HG02642 (cell line): ENCODE measurements at regions not wholly inside any gene's neighbourhood (a gene's known extent, or its start where the extent isn't known, plus 50 kb on each side); places are given as distances from the start of the nearest gene placed in this dataset.

ENCODE experiments used
- ATAC-seq: cut with Tn5 transposase; IDR thresholded peaks from one replicate; pipeline ENCODE4 v1.9.1; 2021; ENCODE audit warnings: mild to moderate bottlenecking; ENCODE audit not compliant: unreplicated experiment, poor library complexity

DNA sequence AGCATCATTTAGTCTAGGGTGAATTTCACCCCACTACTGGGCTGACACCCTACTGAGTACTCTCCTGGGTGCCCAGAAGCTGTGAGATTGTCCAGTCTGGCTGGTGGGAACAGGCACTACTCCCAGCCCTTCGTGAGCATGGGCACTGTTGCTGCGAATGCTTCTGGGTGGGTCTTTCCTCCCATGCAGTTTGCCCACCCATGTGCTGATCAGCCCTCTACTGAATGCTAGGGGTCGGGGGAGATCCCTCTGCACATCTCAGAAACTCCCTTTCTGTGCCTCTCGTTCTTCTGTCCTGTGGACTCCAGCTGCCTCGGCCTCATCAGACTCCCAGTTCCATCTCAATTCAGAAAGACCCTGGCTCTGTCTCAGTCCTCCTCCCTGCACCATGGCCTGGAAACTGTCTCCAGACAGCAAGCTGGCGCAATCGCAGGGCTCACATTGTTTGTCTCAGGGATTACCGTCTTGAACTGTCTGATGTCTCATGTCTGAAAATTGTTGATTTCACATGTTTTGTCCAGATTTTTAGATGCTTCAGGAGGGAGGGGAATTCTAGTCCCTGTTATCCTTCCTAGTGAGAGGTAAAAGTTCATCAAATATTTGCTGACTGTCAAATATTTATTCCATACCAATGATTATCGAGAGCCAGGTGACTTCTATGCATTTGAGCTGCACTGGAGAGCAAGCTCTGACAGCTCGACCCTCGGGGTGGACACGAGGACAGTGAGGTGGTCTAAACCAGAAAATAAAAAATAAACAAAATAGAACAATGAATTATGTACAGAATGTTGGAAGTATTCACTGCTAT lies 316.6 kb upstream of the RTL1 start:
- ATAC-seq: no peak

DNA sequence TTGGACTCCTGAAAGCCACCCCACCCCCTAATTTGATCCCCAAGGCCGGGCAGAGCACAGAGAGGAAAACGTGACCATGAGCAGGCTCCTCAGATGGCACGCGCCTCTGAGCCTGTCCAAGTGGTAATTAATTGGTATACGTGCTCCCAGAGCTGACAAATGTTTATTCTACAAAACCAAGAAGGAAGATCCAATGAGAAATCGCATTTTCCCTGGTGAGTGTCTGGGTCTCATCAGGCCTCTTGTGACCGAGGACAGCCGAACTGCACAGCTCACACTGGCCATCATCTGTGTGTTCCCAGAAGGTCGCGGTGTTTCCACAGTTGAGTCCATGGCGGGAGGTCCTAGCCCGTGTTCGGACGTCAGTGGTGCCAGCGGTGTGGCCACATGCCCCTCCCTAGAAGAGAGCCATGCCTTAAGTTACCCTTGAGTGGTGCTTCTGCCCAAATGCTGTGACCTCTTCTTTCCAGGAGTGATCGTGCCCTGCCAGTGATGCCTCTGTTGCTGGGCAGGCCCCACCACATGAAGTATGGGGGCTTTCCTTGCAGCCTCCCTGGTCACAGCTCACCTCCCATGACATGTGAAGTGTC lies 317.5 kb upstream of the RTL1 start:
- no peak for ATAC-seq

DNA sequence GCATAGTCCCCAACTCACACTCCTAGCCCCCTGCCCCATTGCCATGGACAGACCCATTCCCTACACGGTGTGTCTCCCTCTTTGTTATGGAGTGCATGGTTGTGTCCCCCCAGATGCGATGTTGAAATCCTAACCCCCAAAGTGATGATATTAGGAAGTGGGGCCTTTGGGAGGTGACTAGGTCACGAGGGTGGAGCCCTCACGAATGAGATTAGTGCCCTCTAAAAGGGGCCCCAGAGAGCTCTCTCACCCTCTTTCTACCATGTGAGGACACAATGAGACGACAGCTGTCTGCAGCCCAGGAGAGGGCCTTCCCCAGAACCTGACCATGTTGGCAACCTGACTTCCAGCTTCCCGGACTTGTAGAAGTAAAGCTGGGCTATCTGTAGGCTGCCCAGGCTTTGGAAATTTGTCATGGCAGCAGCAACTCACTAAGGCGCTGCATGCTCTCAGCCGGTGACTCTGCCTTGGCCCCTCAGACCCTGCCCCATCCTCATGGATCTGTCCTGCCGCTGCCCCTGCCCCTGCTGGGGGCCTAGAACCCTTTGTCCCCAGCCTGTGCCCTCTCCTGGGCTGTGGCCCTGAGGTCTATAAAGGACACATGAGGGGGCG lies 318.1 kb upstream of the RTL1 start:
- no peak for ATAC-seq

DNA sequence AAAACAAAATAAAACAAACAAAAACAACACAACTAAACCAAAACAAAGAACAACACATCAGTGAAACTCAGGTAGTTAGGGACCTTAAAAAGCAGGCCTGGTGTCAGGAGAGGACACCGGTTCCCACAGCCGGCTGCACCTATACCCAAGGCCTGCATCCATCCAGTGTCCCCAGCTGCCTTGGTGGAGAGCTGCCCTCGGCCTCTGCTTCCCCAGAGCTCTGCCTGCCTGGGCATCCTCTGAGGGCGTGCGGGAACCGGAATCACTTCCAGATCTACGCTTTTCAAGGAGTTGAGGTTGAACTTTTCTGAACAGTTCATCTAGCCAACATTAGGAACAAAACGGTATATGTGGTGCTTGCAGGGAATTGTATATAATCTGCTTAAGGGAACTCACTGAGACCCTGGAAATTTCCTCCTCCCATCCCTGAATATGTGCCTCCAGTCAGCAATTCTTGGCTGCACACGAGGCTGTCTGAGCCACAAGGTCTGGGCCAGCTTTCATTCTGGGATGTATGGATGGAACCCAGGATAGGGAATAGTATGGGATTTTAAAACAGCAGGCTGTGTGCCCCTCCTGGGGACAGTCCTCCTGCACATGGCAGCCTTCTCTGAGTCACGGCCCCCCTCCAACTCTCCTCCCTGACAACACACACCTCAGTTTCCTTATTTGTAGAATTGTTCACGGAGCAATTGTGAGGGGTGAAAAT lies 319.0 kb upstream of the RTL1 start:
- ATAC-seq: no peak

DNA sequence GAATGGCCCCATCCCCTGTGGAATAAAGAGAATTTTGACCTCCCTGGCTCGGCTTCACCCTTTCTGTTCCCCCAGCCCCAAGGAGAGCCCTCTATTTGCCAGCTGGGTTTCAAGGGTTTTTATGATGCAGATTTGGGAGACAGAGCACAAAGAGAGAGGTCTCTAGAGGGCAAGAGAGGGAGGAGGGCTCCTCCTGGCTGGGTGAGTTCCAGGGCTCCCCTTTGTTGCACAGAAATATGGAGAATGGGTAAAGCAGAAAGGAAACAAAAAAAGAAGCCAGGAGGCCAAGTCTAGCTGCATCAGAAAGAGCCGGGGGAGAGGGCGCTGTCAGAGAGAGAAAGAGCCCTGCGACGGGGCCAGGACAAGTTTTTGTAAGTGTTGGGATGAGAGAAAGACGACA lies 319.6 kb upstream of the RTL1 start:
- ATAC-seq: no peak

DNA sequence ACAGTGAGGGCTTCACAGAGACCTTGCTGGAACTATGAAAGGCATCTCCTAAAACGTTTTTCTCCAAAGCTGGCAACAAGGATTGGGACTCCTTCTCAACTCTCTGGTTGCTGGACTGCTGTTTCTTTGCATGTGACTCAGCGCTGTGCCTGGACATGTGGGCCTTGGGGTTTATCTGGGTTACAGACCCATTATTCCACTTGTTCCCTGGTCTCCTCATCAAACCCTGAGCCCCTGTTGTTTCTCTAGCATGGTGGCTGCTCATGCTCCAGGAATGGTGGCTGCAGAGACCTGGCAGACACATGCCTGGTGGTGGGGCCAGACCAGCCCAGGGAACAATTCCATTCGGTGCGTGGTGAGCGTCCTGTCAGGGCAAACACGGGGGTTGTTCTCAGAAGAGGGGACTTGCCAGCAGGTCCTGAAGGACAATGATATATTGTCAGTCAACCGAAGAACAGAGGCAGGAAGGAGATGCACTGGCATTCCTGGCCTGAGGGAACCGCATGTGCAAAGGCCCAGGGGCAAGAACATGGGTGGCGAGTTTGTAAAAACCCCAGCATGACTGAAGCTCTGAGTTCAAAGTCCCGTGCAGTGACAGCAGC lies 320.1 kb upstream of the RTL1 start:
- ATAC-seq: no peak

DNA sequence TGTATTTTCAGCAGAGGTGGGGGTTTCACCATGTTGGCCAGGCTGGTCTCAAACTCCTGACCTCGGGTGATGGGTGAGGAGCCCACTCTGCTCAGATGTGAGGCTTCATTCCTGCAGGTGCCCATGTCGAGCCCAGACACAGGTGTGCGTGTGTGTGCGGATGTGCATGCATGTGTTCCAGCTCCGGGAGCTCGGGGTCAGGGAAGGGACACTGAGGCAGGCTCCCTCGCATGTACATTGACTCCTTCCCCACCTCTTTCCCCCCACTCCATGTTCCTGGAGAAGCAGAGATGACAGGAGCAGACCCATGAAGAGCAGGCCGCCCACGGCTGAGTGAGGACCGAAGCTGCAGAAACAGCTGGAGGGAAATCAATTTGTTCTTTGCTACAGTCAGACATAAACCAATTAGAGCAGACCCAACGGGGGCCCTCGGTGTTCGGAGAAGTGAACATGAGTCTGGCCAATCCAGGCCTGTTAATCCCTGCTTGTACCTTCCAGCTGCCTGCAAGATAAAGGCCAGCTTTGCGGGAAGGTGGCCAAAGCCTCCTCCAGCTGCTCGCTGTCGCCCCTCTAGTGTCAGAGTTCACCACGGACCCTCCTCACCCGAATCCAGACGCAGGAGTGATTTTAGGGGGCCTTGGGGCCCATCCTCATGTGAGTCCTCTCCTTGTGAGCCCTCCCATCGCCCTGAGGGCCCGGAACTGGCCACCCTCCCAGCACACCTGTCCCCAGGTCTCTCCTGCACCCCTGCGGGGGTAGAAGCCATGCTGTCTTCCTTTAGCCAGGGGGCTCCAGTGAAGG lies 321.0 kb upstream of the RTL1 start:
- no peak for ATAC-seq

DNA sequence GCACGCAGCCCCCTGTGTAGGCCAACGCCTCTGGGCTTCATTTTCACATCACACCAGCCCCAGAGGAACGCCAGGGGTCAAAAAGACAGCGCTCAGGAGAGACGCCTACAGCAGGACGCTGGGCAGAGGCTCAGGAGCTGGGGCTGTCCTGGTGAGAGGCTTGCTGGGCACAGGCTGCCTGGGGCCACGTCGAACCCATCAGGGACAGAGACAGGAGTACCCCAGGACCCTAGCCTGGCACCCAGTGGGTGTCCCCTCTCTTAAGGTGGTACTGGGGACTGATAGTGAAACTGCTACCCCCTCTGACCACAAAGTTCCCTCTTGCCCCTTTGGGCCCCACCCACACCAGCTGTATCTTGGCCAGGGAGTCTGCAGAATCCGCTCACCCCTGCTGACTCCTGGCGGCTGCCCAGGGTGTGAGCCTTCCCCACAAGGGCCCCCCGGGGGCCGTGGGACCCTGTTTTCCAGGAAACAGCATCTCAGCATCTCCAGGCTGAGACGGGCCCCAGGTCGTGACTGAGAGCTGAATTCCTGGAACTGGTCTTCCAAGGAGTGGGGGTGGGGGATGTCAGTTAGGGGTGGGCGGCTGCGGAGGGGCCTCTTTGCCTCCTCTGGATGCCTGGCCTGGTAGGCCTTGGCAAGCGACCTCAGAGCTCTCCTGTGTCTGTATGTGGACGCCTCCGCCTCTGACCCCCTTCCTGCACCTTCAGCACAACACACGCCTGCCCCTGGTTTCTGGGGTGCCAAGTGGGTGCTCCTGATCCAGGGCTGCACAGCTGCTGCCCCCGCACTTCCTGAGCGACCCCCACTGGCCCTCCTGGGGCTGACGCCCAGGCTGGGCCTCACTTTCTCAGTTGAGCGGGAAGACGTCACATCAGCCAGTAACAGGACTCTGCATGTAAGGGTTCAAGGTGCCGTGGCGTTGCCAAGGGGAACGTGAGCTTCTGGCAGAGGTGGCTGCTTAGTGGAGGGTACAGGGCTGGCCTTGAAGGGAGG lies 321.9 kb upstream of the RTL1 start:
- no peak for ATAC-seq

DNA sequence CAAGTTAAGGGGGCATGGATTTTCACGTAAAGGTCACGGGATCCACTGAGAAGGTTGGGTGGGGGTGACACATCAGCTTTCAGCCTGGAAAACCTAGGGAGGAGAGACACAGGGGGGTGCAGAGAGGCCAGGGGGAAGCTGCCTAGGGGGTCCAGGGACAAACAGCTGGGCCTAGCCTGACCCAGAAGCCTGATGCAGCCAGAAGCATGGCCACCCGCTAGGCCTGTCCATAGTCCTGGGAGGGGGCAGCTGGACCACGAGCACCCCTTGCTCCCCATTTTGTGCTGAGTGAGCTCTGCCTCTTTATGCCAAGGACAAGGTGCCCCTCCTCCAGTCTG lies 322.7 kb upstream of the RTL1 start:
- ATAC-seq: no peak

DNA sequence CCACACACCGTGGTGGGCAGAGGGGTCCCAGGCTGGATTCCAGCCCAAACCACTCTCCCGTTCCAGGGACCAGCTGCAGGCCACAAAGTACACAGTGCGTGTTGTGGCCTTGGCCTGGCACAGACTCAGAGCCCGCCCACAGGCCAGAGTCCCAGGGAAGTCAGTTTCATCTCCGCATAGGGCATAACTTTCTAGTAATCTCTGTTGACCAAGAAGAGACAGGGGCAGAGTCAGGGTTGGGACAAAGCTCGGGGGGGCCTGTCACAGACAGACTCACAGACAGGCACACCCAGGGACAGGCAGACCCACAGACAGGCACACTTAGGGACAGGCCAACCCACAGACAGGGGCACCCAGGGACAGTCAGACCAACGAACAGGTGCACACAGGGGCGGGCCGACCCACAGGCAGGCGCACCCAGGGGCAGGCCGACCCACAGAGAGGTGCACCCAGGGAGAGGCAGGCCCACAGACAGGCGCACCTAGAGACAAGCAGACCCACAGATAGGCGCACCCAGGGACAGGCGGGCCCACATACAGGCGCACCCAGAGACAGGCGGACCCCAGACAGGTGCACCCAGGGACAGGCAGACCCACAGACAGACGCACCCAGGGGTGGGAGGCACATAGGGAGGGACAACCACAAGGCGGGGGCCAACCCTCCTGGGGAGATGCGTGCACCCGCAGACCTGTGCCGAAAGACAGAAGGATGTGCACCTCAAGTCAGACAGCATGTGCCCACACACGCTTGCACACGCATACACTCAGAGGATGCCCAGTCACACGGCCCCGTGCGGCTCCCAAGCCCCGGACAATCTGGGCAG lies 323.3 kb upstream of the RTL1 start:
- ATAC-seq: no peak

DNA sequence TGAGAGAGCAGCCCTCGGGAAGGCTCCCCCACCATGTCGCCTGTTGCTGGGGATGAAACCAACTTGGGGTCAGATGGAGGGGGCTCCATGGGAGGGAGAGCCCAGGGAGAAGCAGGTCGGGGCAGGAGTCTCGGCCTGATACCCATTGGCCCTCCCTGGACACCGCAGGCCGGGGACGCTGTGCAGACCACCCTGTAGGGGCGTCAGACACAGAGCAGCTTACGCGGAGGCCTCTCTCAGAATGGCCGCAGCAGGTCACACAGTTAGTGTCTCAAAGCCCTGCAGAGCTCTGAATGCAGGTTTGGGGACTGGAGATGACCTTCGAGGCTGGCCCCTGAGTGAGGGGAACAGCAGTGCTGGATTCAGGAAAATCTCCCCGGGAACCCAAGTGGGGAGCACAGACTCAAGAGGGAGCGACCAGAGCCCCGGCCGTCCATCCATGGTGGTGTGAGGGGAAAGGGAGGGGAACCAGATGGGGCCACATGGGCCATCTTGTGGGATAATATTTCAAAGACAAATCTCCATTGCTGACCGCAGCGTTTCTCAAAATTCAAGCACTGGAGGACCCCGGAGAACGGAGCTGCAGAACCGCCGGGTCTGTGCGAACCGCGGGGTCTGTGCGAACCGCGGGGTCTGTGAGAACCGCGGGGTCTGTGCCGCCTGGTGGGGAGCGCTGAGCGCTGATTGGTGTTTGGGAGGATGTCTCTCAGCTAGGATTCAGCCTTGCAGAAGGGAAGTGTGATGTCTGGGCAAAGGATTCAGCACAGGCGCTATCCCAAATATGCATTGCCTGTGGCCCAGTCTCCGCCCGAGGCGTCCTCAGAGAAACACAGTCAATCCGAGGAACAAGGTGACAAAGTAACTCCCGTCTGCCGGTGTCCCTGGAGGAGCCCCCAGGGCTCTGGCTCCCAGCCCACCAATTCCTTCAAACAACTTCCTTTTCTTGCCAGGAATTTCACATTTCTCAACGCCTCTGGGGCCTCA lies 324.4 kb upstream of the RTL1 start:
- ATAC-seq: no peak

DNA sequence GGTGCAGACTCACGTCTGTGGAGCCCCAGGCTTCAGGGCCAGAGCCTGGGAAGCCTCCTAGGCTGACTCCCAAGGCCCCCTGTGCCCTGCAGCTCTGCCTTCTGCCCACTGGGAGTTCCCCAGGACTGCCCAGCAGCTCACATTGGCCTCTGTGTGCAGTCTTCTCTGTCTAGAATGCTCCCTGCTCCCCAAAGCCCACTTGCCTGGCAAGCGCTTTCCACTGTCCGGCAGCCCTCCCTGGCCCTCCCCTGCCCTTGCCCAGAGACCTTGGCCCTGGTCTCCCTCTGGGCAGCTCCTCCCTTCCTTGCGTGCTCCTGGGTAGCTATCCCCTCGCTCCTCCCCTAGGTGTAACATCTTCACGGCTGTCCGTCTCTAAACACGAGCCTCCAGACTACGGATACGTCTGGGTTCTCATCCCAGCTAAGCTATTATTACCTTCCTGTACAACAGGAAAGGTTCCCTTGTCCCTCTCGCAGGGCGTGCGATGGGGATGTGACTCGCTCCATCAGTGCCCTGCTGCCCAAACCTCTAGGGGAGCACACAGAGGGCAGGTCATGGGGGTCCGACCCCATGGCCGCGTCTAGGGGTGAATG lies 325.5 kb upstream of the RTL1 start:
- no peak for ATAC-seq

DNA sequence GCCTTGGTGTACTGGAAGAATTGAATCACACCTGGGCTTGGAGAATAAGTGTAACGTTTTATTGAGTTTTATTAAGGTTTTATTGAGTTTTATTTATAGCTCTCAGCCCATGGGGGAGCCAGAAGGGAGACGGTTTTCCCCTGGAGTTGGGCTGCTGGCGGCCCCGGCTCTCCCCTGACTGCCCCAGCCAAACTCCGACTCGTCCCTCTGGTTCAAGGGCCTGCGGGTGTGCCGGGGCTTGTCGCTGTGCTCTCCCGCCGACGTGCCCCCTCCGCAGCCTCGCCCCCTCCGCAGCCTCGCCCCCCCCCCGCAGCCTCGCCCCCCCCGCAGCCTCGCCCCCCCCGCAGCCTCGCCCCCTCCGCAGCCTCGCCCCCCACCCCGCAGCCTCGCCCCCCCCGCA lies 326.1 kb upstream of the RTL1 start:
- ATAC-seq: no peak

DNA sequence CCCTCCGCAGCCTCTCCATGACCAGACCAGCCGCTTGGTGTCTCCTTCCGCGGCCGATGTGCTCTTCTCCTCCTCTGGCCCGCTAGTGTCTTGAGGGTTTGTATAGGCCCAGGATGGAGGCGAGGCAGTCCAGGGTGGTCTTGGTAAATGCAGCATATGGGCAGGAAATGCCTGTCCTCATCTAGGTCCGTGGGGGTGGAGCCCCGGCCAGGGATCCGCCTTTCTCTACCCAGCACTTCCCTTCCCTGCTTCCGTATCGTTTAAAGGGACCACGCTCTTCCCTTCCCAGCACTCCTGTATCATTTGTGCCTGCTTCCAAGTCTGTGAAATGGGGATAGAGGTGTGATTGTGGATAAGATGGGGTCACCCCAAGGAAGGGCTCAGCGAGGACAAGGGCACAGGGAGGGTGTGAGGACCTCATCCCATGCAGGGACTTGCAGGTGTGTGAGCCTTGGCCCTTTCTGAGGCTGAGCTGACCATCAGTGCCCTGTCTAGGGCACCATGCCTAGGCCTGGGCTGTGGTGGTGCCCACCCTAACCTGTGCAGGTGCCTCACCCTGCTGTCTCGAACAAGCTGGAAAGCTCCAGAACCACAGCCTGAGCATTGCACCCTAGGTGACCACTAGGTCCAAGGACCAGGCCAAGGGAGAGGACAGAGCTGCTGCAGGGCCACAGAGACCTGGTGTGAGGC lies 326.8 kb upstream of the RTL1 start:
- no peak for ATAC-seq

DNA sequence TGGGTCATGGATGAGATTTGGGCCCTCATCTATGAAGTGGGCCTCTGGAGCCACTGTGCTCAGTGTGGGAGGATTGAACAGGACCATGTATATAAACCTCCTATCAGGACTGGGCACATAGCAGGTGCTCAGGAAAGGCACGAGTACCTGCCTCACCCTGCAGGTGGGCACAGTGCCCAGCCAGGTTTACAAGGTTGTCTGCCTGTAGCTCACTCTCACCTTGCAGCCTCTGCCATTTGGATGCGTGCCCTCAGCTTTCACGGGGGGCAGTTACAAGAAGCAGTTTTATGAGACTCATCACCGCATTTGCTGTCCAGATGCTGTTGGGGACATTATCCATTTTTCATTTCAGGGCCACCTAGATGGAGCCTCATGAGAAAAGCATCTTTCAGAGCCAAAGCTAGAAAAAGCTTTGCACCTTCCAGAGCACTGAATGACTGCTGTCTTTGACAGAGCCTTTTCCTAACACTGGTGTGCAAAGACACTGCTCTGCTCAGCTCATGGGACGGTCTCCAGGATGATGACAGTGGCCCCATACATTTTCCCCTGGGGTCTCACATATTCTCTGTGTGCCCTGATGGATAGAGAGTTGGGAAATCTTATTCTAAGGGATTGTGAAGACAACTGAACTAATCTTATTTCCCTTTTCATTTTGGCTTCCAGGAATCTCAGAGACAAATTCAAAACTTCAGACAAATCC lies 327.5 kb upstream of the RTL1 start:
- no peak for ATAC-seq
